GM23248 (cell line): ENCODE measurements at regions not wholly inside any gene's neighbourhood (a gene's known extent, or its start where the extent isn't known, plus 50 kb on each side); places are given as distances from the start of the nearest gene placed in this dataset.
"Not testable (repeated sequence)": the region's sequence is repeated elsewhere in the genome, so short reads cannot be mapped to it uniquely, and the experiment has no call there.

Experiments
- DNase-seq: peaks from one replicate; pipeline ENCODE4 v3.0.0-alpha.2; 2015
- H2AFZ ChIP-seq: fragments of 200-600 bp; sonication (generic); 2 replicates; pipeline ENCODE4 v1.6.1; 2016; ENCODE audit warnings: antibody characterized with exemption
- H3F3A ChIP-seq: fragments of 200-600 bp; sonication (generic); 2 replicates; pipeline ENCODE4 v1.6.1; 2016; ENCODE audit warnings: mild to moderate bottlenecking, antibody characterized with exemption, mixed run types; ENCODE audit not compliant: insufficient read depth
- H3K27ac ChIP-seq: fragments of 200-600 bp; sonication (generic); 2 replicates; pipeline ENCODE4 v1.5.1; 2016; ENCODE audit warnings: mild to moderate bottlenecking
- H3K27me3 ChIP-seq: fragments of 200-600 bp; sonication (generic); replicated peaks from 2 replicates; pipeline ENCODE4 v1.6.1; 2016; ENCODE audit warnings: mild to moderate bottlenecking; ENCODE audit not compliant: insufficient read depth
- H3K36me3 ChIP-seq: fragments of 200-600 bp; sonication (generic); 2 replicates; pipeline ENCODE4 v1.6.1; 2016; ENCODE audit warnings: low read depth, mild to moderate bottlenecking
- H3K4me1 ChIP-seq: fragments of 200-600 bp; sonication (generic); 2 replicates; pipeline ENCODE4 v1.6.1; 2016; ENCODE audit warnings: mild to moderate bottlenecking; ENCODE audit not compliant: insufficient read depth
- H3K4me2 ChIP-seq: fragments of 200-600 bp; sonication (generic); one replicate; pipeline ENCODE4 v1.6.1; 2016; ENCODE audit warnings: mild to moderate bottlenecking; ENCODE audit not compliant: unreplicated experiment
- H3K4me3 ChIP-seq: fragments of 200-600 bp; sonication (generic); 2 replicates; pipeline ENCODE4 v1.5.1; 2016; ENCODE audit warnings: mild to moderate bottlenecking
- H3K79me2 ChIP-seq: fragments of 200-600 bp; sonication (generic); 2 replicates; pipeline ENCODE4 v1.6.1; 2016; ENCODE audit warnings: mild to moderate bottlenecking; ENCODE audit not compliant: insufficient read depth
- H3K9ac ChIP-seq: fragments of 200-600 bp; sonication (generic); 2 replicates; pipeline ENCODE4 v1.6.1; 2016; ENCODE audit warnings: mild to moderate bottlenecking
- H3K9me2 ChIP-seq: fragments of 200-600 bp; sonication (generic); 2 replicates; pipeline ENCODE4 v1.6.1; 2016; ENCODE audit warnings: mixed run types, mild to moderate bottlenecking, moderate library complexity; ENCODE audit not compliant: insufficient read depth
- H3K9me3 ChIP-seq: fragments of 200-600 bp; sonication (generic); one replicate; pipeline ENCODE4 v1.6.1; 2017; ENCODE audit warnings: low read depth
- H4K20me1 ChIP-seq: fragments of 200-600 bp; sonication (generic); 2 replicates; pipeline ENCODE4 v1.6.0; 2016; ENCODE audit not compliant: insufficient read depth
- EZH2 ChIP-seq: fragments of 200-600 bp; sonication (generic); IDR thresholded peaks from 2 replicates; pipeline ENCODE4 v1.6.1; 2018; ENCODE audit warnings: antibody characterized with exemption, mild to moderate bottlenecking; ENCODE audit not compliant: insufficient read depth, poor library complexity, severe bottlenecking
- EZH2phosphoT487 ChIP-seq: fragments of 200-600 bp; sonication (generic); IDR thresholded peaks from 2 replicates; pipeline ENCODE4 v1.6.1; 2018; ENCODE audit warnings: antibody characterized with exemption, moderate library complexity, mild to moderate bottlenecking, low read depth; ENCODE audit not compliant: insufficient read depth
- WGBS, 2 experiments: methylation state at CpG; one replicate each; pipeline ENCODE4 v1.1.6; 2015 to 2017; ENCODE audit warnings: low lambda C conversion rate in 2 of 2, low coverage in 1 of 2; ENCODE audit errors: missing lambda C conversion rate in 2 of 2; 5-methylcytosine and 5-hydroxymethylcytosine counted together
- in situ Hi-C: fragments of 300-500 bp; cut with MboI; formaldehyde crosslinking; loops from 2 replicates; pipeline ENCODE4 v1.15.0; 2020

DNA sequence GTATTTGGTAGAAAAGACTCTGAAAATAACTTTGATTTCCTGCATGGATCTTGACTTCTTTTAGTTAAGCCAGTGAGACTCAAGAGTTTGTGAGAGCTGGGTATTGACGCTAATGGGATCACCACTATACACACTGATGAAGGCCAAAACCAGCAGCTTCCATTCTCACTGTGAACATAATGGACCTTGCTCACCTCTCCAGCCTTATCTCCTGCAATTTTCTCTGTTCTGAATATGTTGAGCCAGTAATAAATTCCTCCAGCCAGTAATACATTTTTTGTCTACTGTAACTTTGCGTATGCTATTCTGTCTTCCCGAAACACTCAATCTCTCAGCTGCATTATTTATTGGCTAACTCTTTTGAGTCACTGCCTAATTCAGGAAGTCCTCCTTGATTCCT, 111.6 kb upstream of the PPP2R5A start:
- Histone ChIP-seq H3K4me2 (no peak overlapping the region), H3K27me3 (no peaks in the 10 kb centered on the region), H3K9ac (no peak overlapping the region), H4K20me1 (no peaks in the 10 kb centered on the region), H3K4me3 (no peak overlapping the region), H3K9me3 (no peaks in the 10 kb centered on the region), H3K4me1 (no peaks in the 10 kb centered on the region), H3K27ac (no peak overlapping the region), H3K79me2 (no peaks in the 10 kb centered on the region), H3F3A (peaks cover 2% of the 10 kb centered on the region; the same call in 1 of the 2 replicates), H3K9me2 (no peaks in the 10 kb centered on the region), H2AFZ (no peak overlapping the region), H3K36me3 (no peaks in the 10 kb centered on the region)
- in situ Hi-C loops = no loop called here
- WGBS, 2 experiments = 76 to 78% methylated on average over 3 of the region's 3 CpGs
- no peak for TF ChIP-seq EZH2phosphoT487
- no peak for TF ChIP-seq EZH2
- no peak for DNase-seq

GRCh38 chr1:212174295-212174694, 110.9 kb upstream of the PPP2R5A start:
- H3K4me1 ChIP-seq, H3K79me2 ChIP-seq, H3K9me3 ChIP-seq, DNase-seq, H3K36me3 ChIP-seq, H3K9me2 ChIP-seq, H2AFZ ChIP-seq, H3K4me3 ChIP-seq, H4K20me1 ChIP-seq, in situ Hi-C loops, H3K27me3 ChIP-seq, H3K4me2 ChIP-seq, H3F3A ChIP-seq, H3K27ac ChIP-seq, H3K9ac ChIP-seq: not testable (repeated sequence)
- WGBS, 2 experiments = 88 to 93% methylated on average over 9 of the region's 9 CpGs

GRCh38 chr1:212177542-212177941, 107.7 kb upstream of the PPP2R5A start:
- H3K27ac ChIP-seq = no peak overlapping the region
- H3K9ac ChIP-seq = no peak overlapping the region
- H4K20me1 ChIP-seq = no peaks in the 10 kb centered on the region
- no peaks in the 10 kb centered on the region for H3K79me2 ChIP-seq
- peaks cover 14% of the 10 kb centered on the region for H3K4me1 ChIP-seq
- no peaks in the 10 kb centered on the region for H3K27me3 ChIP-seq
- no peaks in the 10 kb centered on the region for H3K9me3 ChIP-seq
- in situ Hi-C loops = no loop called here
- no peak overlapping the region for H3K4me2 ChIP-seq
- no peaks in the 10 kb centered on the region for H3K36me3 ChIP-seq
- no peaks in the 10 kb centered on the region for H3K9me2 ChIP-seq
- no peak for DNase-seq
- WGBS, 2 experiments = 97 to 98% methylated on average over 2 of the region's 2 CpGs
- H3K4me3 ChIP-seq = no peak overlapping the region
- TF ChIP-seq EZH2 (no peak), EZH2phosphoT487 (no peak)
- H3F3A ChIP-seq = peaks cover 18% of the 10 kb centered on the region
- H2AFZ ChIP-seq = no peak overlapping the region

GRCh38 chr1:212178851-212179250, 106.4 kb upstream of the PPP2R5A start:
- no peak overlapping the region for H3K4me3 ChIP-seq
- no peaks in the 10 kb centered on the region for H3K9me3 ChIP-seq
- no peak for TF ChIP-seq EZH2
- TF ChIP-seq EZH2phosphoT487 = no peak
- peak overlapping the region; percentile 73 for H3K27ac ChIP-seq
- no peak for DNase-seq
- 69 to 73% methylated on average over 2 of the region's 2 CpGs for WGBS, 2 experiments
- H3K9me2 ChIP-seq = no peaks in the 10 kb centered on the region
- H3K9ac ChIP-seq = no peak overlapping the region
- H3K4me1 ChIP-seq = peaks cover 14% of the 10 kb centered on the region
- peak overlapping the region; percentile 50 for H2AFZ ChIP-seq
- H3F3A ChIP-seq = peaks cover 18% of the 10 kb centered on the region
- no peaks in the 10 kb centered on the region for H3K79me2 ChIP-seq
- in situ Hi-C loops = no loop called here
- peak overlapping the region; percentile 15 for H3K4me2 ChIP-seq
- no peaks in the 10 kb centered on the region for H3K36me3 ChIP-seq
- H3K27me3 ChIP-seq = no peaks in the 10 kb centered on the region
- H4K20me1 ChIP-seq = no peaks in the 10 kb centered on the region

DNA sequence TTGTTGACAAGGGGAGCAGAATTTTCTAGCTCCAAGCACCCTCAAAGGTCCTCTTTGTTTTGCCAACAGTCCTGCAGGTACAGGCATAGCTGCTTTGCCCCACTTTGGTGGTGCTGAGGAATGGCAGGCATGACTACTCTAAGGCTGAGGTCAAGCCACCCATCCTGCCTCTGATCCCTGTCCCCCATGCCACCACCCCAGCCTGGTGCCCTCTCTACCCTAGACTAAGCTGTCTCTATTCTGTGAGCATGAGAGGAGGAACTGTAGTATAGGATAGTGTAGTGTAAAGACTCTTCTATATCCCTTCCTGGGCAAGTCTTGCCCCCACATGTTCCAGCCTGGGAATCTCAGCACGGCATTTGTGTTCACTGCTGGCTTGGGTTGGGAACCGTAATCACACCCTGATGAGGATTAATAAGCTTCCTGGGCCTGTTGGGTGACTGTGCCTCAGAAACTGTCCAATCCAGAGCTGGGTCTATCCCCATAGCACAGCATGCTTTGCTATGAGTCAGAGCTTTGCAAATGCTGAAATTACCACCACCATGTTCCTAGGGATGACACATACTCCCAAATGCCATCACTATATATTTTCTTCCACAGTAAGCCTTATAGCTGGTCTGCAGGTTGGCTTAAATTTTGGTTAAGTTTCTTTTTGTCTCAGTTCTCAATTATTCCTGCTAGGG, 105.7 kb upstream of the PPP2R5A start:
- H3K79me2 ChIP-seq = no peaks in the 10 kb centered on the region

More for the DNA sequence above, 105.7 kb upstream of the PPP2R5A start:
- DNase-seq = peak; percentile 97
- Histone ChIP-seq H3K36me3 (no peaks in the 10 kb centered on the region), H3K4me1 (peaks cover 14% of the 10 kb centered on the region), H3K27ac (peak overlapping the region; percentile 73), H3K9me2 (no peaks in the 10 kb centered on the region), H3K27me3 (no peaks in the 10 kb centered on the region), H2AFZ (peak overlapping the region; percentile 50), H4K20me1 (no peaks in the 10 kb centered on the region), H3K9me3 (no peaks in the 10 kb centered on the region), H3K4me3 (no peak overlapping the region), H3K4me2 (no peak overlapping the region), H3K9ac (0 out of 2 replicates have a peak overlapping the region, but pooled peaks have one; percentile 18), H3F3A (peaks cover 18% of the 10 kb centered on the region)
- in situ Hi-C loops = loop anchor here (5.0 kb wide), 1 partner anchor 48 kb away; no protein-coding TSS in a partner anchor
- TF ChIP-seq EZH2phosphoT487 (no peak), EZH2 (no peak)
- WGBS, 2 experiments = 0% methylated on average over 2 of the region's 2 CpGs
